GM23338 (cell line): ENCODE measurements at regions not wholly inside any gene's neighbourhood (a gene's known extent, or its start where the extent isn't known, plus 50 kb on each side); places are given as distances from the start of the nearest gene placed in this dataset.

Experiments used
- ATAC-seq: fragments of 200-7000 bp; cut with Tn5 transposase; 3 replicates; pipeline ENCODE4 v1.9.1; 2020
- DNase-seq: peaks from one replicate; pipeline ENCODE4 v3.0.0-alpha.2; 2015; ENCODE audit warnings: low spot score
- H2AFZ ChIP-seq: fragments of 200-600 bp; sonication (generic); 2 replicates; pipeline ENCODE4 v1.8.0; 2016; ENCODE audit warnings: antibody characterized with exemption, mild to moderate bottlenecking, moderate library complexity
- H3F3A ChIP-seq: fragments of 200-600 bp; sonication (generic); replicated peaks from 2 replicates; pipeline ENCODE4 v1.8.0; 2017; ENCODE audit warnings: antibody characterized with exemption, mixed run types, low read depth
- H3K27ac ChIP-seq: fragments of 200-600 bp; sonication (generic); 2 replicates; pipeline ENCODE4 v1.6.1; 2016; ENCODE audit warnings: low read depth
- H3K27me3 ChIP-seq: fragments of 200-600 bp; sonication (generic); 2 replicates; pipeline ENCODE4 v1.8.0; 2016; ENCODE audit warnings: mild to moderate bottlenecking, mixed run types, moderate library complexity; ENCODE audit not compliant: insufficient read depth
- H3K36me3 ChIP-seq: fragments of 200-600 bp; sonication (generic); 2 replicates; pipeline ENCODE4 v1.8.0; 2016; ENCODE audit warnings: mild to moderate bottlenecking; ENCODE audit not compliant: insufficient read depth
- H3K4me1 ChIP-seq: fragments of 200-600 bp; sonication (generic); 2 replicates; pipeline ENCODE4 v1.8.0; 2016; ENCODE audit warnings: mild to moderate bottlenecking, moderate library complexity; ENCODE audit not compliant: insufficient read depth
- H3K4me2 ChIP-seq: fragments of 200-600 bp; sonication (generic); 2 replicates; pipeline ENCODE4 v1.7.1; 2017; ENCODE audit warnings: mixed run types
- H3K4me3 ChIP-seq: fragments of 200-600 bp; sonication (generic); 2 replicates; pipeline ENCODE4 v1.6.1; 2016; ENCODE audit warnings: mixed run types
- H3K79me2 ChIP-seq: fragments of 200-600 bp; sonication (generic); replicated peaks from 2 replicates; pipeline ENCODE4 v1.8.0; 2017; ENCODE audit warnings: mild to moderate bottlenecking; ENCODE audit not compliant: insufficient read depth
- H3K9me2 ChIP-seq: fragments of 200-600 bp; sonication (generic); 2 replicates; pipeline ENCODE4 v1.8.0; 2017; ENCODE audit not compliant: insufficient read depth
- H4K20me1 ChIP-seq: fragments of 200-600 bp; sonication (generic); replicated peaks from 2 replicates; pipeline ENCODE4 v1.8.0; 2017; ENCODE audit warnings: mild to moderate bottlenecking; ENCODE audit not compliant: insufficient read depth
- H3K27ac Mint-ChIP-seq: 2 replicates; pipeline ENCODE4 v1.8.0; 2020; ENCODE audit warnings: inconsistent platforms, mild to moderate bottlenecking, moderate library complexity, mixed read lengths
- H3K27me3 Mint-ChIP-seq: 3 replicates; pipeline ENCODE4 v1.8.0; 2022; ENCODE audit warnings: low read depth, mild to moderate bottlenecking, moderate library complexity, mixed read lengths, inconsistent platforms; ENCODE audit not compliant: insufficient read depth, poor library complexity
- H3K36me3 Mint-ChIP-seq: 3 replicates; pipeline ENCODE4 v1.8.0; 2021; ENCODE audit warnings: low read depth, mild to moderate bottlenecking, inconsistent platforms, moderate library complexity, mixed read lengths
- H3K4me1 Mint-ChIP-seq: 3 replicates; pipeline ENCODE4 v1.8.0; 2020; ENCODE audit warnings: mild to moderate bottlenecking, inconsistent platforms, mixed read lengths
- H3K4me3 Mint-ChIP-seq: 3 replicates; pipeline ENCODE4 v1.8.0; 2021; ENCODE audit warnings: moderate library complexity, mild to moderate bottlenecking, inconsistent platforms, mixed read lengths
- H3K9me3 Mint-ChIP-seq: 3 replicates; pipeline ENCODE4 v1.8.0; 2020; ENCODE audit warnings: moderate library complexity, mild to moderate bottlenecking, inconsistent platforms, mixed read lengths
- CREB1 ChIP-seq: fragments of 250-450 bp; sonication (Bioruptor Pico); IDR thresholded peaks from 2 replicates; pipeline ENCODE4 v1.5.0; 2020; ENCODE audit warnings: low read depth, mild to moderate bottlenecking, moderate library complexity
- EZH2phosphoT487 ChIP-seq: fragments of 200-600 bp; sonication (generic); IDR thresholded peaks from one replicate; pipeline ENCODE4 v1.8.1; 2018; ENCODE audit warnings: antibody characterized with exemption; ENCODE audit not compliant: unreplicated experiment
- JUNB ChIP-seq: IDR thresholded peaks from one replicate; pipeline ENCODE4 v1.6.1; 2016; ENCODE audit warnings: antibody characterized with exemption; ENCODE audit not compliant: unreplicated experiment
- NANOG ChIP-seq: IDR thresholded peaks from 2 replicates; pipeline ENCODE4 v1.6.1; 2016; ENCODE audit warnings: antibody characterized with exemption, borderline replicate concordance
- POLR2AphosphoS5 ChIP-seq: IDR thresholded peaks from 2 replicates; pipeline ENCODE4 v1.6.1; 2016; ENCODE audit warnings: antibody characterized with exemption, low read depth
- STAT1 ChIP-seq: IDR thresholded peaks from one replicate; pipeline ENCODE4 v1.6.1; 2016; ENCODE audit warnings: antibody characterized with exemption; ENCODE audit not compliant: unreplicated experiment
- ZNF114 ChIP-seq: fragments of 250-450 bp; sonication (Bioruptor Pico); IDR thresholded peaks from 2 replicates; pipeline ENCODE4 v1.5.0; 2020; ENCODE audit warnings: mild to moderate bottlenecking, moderate library complexity
- ZNF331 ChIP-seq: fragments of 250-450 bp; sonication (Bioruptor Pico); IDR thresholded peaks from 2 replicates; pipeline ENCODE4 v1.5.0; 2020; ENCODE audit warnings: low read depth, mild to moderate bottlenecking, moderate library complexity
- TF ChIP-seq, protein P1 (sequence below): fragments of 250-450 bp; sonication (Bioruptor Pico); IDR thresholded peaks from 2 replicates; pipeline ENCODE4 v1.5.0; 2020; ENCODE audit warnings: mild to moderate bottlenecking, moderate library complexity
- TF ChIP-seq, protein P2 (sequence below): IDR thresholded peaks from 2 replicates; pipeline ENCODE4 v1.6.1; 2016; ENCODE audit warnings: antibody characterized with exemption
- TF ChIP-seq, protein P3 (sequence below), 2 experiments: fragments of 200-600 bp in 1 of 2; sonication (generic) in 1 of 2; conservative IDR thresholded peaks; 2 replicates each; pipeline versions ENCODE4 v1.5.1 to v1.6.1; 2016 to 2017; ENCODE audit warnings: antibody characterized with exemption in 2 of 2, low read depth in 2 of 2, mild to moderate bottlenecking in 2 of 2, moderate library complexity in 1 of 2

DNA sequence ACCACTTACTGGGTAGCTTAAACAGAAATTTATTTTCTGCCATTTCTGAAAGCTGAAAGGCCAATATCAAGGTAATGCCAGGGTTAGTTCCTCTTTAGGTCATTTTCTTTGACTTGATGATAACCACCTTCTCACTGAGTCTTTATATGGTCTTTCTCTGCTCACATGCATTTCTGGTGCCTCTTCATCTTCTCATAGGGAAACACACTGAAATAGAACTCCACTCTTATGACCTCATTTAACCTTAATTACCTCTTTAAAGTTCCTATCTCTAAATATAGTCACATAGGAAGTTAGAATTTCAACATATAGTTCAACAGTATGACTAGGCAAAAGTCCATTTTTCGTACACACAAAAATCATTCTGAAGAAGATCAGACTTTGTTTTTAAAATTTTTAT is 616.8 kb upstream of the VRK2 start (continued):
- TF ChIP-seq, protein P1, sequence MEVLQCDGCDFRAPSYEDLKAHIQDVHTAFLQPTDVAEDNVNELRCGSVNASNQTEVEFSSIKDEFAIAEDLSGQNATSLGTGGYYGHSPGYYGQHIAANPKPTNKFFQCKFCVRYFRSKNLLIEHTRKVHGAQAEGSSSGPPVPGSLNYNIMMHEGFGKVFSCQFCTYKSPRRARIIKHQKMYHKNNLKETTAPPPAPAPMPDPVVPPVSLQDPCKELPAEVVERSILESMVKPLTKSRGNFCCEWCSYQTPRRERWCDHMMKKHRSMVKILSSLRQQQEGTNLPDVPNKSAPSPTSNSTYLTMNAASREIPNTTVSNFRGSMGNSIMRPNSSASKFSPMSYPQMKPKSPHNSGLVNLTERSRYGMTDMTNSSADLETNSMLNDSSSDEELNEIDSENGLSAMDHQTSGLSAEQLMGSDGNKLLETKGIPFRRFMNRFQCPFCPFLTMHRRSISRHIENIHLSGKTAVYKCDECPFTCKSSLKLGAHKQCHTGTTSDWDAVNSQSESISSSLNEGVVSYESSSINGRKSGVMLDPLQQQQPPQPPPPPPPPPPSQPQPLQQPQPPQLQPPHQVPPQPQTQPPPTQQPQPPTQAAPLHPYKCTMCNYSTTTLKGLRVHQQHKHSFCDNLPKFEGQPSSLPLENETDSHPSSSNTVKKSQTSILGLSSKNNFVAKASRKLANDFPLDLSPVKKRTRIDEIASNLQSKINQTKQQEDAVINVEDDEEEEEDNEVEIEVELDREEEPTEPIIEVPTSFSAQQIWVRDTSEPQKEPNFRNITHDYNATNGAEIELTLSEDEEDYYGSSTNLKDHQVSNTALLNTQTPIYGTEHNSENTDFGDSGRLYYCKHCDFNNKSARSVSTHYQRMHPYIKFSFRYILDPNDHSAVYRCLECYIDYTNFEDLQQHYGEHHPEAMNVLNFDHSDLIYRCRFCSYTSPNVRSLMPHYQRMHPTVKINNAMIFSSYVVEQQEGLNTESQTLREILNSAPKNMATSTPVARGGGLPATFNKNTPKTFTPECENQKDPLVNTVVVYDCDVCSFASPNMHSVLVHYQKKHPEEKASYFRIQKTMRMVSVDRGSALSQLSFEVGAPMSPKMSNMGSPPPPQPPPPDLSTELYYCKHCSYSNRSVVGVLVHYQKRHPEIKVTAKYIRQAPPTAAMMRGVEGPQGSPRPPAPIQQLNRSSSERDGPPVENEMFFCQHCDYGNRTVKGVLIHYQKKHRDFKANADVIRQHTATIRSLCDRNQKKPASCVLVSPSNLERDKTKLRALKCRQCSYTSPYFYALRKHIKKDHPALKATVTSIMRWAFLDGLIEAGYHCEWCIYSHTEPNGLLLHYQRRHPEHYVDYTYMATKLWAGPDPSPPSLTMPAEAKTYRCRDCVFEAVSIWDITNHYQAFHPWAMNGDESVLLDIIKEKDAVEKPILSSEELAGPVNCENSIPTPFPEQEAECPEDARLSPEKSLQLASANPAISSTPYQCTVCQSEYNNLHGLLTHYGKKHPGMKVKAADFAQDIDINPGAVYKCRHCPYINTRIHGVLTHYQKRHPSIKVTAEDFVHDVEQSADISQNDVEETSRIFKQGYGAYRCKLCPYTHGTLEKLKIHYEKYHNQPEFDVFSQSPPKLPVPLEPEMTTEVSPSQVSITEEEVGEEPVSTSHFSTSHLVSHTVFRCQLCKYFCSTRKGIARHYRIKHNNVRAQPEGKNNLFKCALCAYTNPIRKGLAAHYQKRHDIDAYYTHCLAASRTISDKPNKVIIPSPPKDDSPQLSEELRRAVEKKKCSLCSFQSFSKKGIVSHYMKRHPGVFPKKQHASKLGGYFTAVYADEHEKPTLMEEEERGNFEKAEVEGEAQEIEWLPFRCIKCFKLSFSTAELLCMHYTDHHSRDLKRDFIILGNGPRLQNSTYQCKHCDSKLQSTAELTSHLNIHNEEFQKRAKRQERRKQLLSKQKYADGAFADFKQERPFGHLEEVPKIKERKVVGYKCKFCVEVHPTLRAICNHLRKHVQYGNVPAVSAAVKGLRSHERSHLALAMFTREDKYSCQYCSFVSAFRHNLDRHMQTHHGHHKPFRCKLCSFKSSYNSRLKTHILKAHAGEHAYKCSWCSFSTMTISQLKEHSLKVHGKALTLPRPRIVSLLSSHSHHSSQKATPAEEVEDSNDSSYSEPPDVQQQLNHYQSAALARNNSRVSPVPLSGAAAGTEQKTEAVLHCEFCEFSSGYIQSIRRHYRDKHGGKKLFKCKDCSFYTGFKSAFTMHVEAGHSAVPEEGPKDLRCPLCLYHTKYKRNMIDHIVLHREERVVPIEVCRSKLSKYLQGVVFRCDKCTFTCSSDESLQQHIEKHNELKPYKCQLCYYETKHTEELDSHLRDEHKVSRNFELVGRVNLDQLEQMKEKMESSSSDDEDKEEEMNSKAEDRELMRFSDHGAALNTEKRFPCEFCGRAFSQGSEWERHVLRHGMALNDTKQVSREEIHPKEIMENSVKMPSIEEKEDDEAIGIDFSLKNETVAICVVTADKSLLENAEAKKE (CRISPR knock-in tag): no peak
- TF ChIP-seq, protein P2, sequence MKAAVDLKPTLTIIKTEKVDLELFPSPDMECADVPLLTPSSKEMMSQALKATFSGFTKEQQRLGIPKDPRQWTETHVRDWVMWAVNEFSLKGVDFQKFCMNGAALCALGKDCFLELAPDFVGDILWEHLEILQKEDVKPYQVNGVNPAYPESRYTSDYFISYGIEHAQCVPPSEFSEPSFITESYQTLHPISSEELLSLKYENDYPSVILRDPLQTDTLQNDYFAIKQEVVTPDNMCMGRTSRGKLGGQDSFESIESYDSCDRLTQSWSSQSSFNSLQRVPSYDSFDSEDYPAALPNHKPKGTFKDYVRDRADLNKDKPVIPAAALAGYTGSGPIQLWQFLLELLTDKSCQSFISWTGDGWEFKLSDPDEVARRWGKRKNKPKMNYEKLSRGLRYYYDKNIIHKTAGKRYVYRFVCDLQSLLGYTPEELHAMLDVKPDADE: no peak
- TF ChIP-seq CREB1 (CRISPR knock-in tag) (no peak), STAT1 (no peak), POLR2AphosphoS5 (no peak), NANOG (no peak), ZNF331 (CRISPR knock-in tag) (no peak), EZH2phosphoT487 (no peak)

DNA sequence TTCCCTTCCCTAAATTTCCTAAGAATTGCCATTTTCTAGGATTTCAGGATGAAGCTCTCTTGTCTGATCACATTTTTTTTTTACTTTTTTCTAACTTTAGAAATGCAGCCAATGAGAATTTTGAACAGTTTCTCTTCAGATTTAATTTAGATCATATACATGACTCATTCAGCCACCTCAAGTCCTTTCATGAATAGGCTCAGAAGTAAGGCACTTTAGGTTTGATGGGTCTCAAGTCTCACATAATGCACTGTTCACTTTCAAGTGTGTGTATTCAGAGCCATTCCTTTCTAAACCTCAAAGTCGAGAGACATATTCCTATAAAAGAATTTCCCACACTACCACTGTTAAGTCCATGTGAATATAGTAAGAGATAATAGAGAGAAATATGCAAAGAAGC is 614.1 kb upstream of the VRK2 start:
- H4K20me1 ChIP-seq: no peaks in the 10 kb centered on the region
- no peak overlapping the region for H3K4me3 ChIP-seq
- H3K27ac Mint-ChIP-seq: no peak overlapping the region
- H3K36me3 Mint-ChIP-seq: no peaks in the 10 kb centered on the region
- no peaks in the 10 kb centered on the region for H3K36me3 ChIP-seq
- ATAC-seq (no peak), DNase-seq (no peak)
- H3K27me3 Mint-ChIP-seq: no peaks in the 10 kb centered on the region
- H3K27me3 ChIP-seq: no peaks in the 10 kb centered on the region
- no peaks in the 10 kb centered on the region for H3K4me1 ChIP-seq
- no peaks in the 10 kb centered on the region for H3K9me3 Mint-ChIP-seq
- H2AFZ ChIP-seq: no peak overlapping the region
- H3K4me2 ChIP-seq: no peak overlapping the region
- H3K4me3 Mint-ChIP-seq: no peak overlapping the region
- no peaks in the 10 kb centered on the region for H3K9me2 ChIP-seq
- no peaks in the 10 kb centered on the region for H3F3A ChIP-seq
- no peak overlapping the region for H3K27ac ChIP-seq
- H3K4me1 Mint-ChIP-seq: no peaks in the 10 kb centered on the region
- H3K79me2 ChIP-seq: no peaks in the 10 kb centered on the region
- TF ChIP-seq ZNF114 (CRISPR knock-in tag) (no peak), JUNB (no peak), CREB1 (CRISPR knock-in tag) (no peak), EZH2phosphoT487 (no peak), NANOG (no peak)
- TF ChIP-seq, protein P3, sequence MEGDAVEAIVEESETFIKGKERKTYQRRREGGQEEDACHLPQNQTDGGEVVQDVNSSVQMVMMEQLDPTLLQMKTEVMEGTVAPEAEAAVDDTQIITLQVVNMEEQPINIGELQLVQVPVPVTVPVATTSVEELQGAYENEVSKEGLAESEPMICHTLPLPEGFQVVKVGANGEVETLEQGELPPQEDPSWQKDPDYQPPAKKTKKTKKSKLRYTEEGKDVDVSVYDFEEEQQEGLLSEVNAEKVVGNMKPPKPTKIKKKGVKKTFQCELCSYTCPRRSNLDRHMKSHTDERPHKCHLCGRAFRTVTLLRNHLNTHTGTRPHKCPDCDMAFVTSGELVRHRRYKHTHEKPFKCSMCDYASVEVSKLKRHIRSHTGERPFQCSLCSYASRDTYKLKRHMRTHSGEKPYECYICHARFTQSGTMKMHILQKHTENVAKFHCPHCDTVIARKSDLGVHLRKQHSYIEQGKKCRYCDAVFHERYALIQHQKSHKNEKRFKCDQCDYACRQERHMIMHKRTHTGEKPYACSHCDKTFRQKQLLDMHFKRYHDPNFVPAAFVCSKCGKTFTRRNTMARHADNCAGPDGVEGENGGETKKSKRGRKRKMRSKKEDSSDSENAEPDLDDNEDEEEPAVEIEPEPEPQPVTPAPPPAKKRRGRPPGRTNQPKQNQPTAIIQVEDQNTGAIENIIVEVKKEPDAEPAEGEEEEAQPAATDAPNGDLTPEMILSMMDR (conservative IDR thresholded peaks at IDR 0.05; ENCODE audit: low read depth in 2 of 2): no peak
